H54 (cell line): ENCODE measurements at regions not wholly inside any gene's neighbourhood (a gene's known extent, or its start where the extent isn't known, plus 50 kb on each side); places are given as distances from the start of the nearest gene placed in this dataset.

Experiments
- DNase-seq: peaks from one replicate; pipeline ENCODE4 v3.0.0; 2011; ENCODE audit warnings: low spot score, mixed read lengths; ENCODE audit not compliant: insufficient read length
- FAIRE-seq: peaks from 3 replicates; lab custom pipeline; 2011; peaks lifted over from hg19 to GRCh38; lab: Jason Lieb, UNC
- POLR2A ChIP-seq: IDR thresholded peaks from 2 replicates; pipeline ENCODE4 v1.6.1; 2011; ENCODE audit warnings: low read depth, mild to moderate bottlenecking, low read length

- no peak for DNase-seq
- FAIRE-seq: no peak
- no peak for TF ChIP-seq POLR2A
Measured at GRCh38 chr13:72174549-72174948, 307.5 kb upstream of the DACH1 start.

DNA sequence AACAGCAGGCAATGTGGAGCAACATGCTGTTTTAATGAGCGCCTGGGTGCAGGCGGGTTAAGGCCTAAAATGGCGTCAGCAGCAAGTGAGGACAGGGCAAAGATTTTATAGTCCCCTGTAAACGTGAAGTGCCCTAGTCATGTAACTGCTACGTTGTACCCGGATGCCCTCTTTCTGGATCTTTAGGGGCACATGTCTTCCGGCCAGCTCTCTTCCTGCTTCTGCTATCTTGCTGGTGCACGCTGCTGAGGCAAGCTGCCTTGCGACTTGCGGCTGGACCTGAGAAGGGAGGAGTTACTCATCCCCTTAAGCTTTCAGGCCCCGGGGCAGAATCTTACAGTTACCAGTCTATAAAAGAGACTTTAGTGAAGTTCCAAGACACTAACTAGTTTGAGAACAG is 303.6 kb upstream of the DACH1 start:
- FAIRE-seq: no peak
- TF ChIP-seq POLR2A: no peak
- no peak for DNase-seq

GRCh38 chr13:72168126-72168855 is 301.3 kb upstream of the DACH1 start:
- DNase-seq (no peak), FAIRE-seq (no peak)
- TF ChIP-seq POLR2A: no peak

DNA sequence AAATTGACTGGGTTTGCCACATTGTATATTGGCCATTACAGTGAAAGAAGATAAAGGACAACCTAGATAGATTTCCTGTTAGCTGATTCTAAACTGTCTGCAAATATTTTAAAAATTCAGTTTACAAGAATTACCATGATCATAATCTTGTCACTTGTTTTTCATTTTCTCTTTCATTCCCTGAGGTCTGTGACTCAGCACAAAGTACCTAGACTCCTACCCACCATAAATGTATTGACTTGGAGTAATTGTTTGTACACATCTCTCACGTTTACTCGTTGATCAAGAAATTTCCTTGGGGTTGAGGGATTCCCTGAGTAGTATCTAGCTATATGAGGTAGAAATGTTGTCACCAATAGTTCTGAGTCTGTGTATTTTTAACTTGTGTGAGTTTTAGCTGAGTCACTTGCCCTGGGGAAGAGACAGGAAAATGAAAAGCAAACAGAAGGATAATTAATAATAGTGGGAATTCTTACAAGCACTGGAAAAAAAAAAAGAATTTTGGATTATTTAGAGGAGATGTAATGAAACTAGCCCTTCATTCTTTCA is 299.2 kb upstream of the DACH1 start:
- TF ChIP-seq POLR2A: no peak
- FAIRE-seq (peak; percentile 41), DNase-seq (no peak)

- TF ChIP-seq POLR2A: no peak
- DNase-seq: no peak
- FAIRE-seq: no peak
Measured at GRCh38 chr13:72165276-72165675, 298.3 kb upstream of the DACH1 start.

- no peak for DNase-seq
- no peak for FAIRE-seq
- TF ChIP-seq POLR2A: no peak
Measured at GRCh38 chr13:72164811-72165210, 297.8 kb upstream of the DACH1 start.

DNA sequence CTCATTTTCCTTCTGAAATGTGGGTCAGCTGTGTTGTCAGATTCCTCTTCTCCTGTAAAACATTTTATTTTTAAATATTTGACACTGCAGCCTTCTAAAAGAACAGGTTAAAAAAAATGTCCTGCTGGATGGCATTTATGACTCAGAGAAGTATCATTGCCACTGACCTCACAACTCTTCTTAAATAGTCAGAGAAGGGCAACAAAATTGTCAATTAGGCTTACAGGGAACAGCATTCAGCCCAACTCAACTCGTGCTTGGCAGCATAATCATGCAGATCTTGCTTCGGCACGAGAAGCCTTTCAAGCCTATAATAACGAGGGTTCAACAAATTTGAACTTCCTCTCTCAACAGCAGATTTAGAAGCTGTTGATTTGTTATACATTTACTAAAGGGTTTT is 296.7 kb upstream of the DACH1 start:
- FAIRE-seq: no peak
- TF ChIP-seq POLR2A: no peak
- no peak for DNase-seq

- TF ChIP-seq POLR2A: no peak
- DNase-seq: no peak
- no peak for FAIRE-seq
Measured at GRCh38 chr13:72160977-72161376, 294.0 kb upstream of the DACH1 start.

DNA sequence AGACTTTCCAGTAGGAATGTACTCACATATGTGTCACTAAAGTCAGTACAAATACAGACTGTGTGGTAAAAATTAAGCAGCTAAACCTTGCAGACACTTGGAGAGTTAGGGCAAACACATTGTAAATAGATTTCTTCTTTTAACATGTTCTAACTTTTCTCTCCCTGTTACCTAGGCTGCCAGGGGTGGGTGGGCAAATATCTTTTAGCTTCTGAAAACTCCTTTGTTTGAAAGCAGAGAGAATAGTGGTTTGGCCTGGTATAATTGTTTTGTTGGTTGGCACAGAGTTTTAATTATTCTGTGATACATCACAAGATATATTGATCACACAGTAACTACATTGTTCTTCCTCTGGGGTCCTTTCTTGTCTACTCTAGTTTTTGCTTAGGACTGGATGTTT is 289.8 kb upstream of the DACH1 start:
- no peak for DNase-seq
- no peak for TF ChIP-seq POLR2A
- no peak for FAIRE-seq

DNA sequence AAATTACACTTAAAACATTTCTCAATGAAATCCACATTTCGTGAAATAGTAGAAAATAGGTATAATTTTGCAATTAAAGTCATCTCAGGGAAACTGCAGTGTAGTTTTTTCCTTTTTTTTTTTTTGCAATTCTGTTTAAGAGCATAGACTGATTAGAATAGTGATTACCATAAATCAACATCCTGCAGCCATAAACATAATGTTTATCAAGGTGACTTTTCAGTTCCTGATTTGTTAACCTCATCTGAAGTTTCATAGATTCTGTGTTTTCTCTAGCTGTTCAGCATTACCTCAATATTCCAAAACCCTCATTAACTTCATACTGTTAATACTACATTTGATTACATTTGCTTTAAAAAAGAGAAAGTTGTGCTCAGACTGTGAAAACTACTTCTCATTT is 286.3 kb upstream of the DACH1 start:
- no peak for FAIRE-seq
- no peak for DNase-seq
- no peak for TF ChIP-seq POLR2A

DNA sequence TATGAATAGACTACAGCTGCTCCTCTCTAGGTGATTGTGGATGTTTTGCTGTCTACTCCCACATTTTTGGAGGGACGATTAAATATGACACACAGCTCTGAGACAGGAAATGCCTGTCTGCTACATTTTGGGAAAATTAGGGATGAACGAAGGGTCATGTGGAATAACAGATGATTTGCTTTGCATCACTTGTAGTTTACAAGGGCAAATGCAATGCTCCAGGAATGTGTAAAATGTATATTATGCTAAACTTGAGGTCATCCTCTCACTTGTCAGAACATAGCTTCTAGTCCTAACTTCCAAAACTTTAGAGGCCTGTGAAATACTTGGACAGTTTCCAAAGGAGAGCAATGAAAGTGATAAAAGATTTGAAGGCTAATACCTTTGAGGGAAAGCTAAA is 284.2 kb upstream of the DACH1 start:
- peak; percentile 2 for DNase-seq
- no peak for TF ChIP-seq POLR2A
- peak; percentile 38 for FAIRE-seq

GRCh38 chr13:72150502-72150901 is 283.5 kb upstream of the DACH1 start:
- TF ChIP-seq POLR2A: no peak

DNA sequence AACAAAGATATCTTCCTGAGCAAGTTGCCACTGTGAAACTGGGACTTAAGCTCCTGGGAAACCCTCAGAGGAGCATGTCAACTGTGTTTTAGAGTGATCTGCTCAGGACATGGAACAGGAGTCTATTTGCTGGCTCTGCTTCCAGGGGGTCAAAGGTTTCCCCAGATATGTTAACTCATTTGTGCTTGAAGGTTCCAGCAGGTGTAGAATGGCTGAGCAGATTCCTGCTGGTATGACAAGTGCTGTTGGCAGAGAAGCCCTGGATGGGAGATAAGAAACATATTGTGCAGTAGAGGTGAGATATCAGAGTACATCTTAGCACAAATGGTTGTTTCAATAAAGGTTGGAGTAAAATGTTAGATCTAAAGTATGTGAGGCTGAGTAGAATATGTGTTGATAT is 282.7 kb upstream of the DACH1 start:
- FAIRE-seq: no peak
- no peak for TF ChIP-seq POLR2A
- no peak for DNase-seq

More at GRCh38 chr13:72150502-72150901, 283.5 kb upstream of the DACH1 start:
- no peak for FAIRE-seq
- DNase-seq: no peak

DNA sequence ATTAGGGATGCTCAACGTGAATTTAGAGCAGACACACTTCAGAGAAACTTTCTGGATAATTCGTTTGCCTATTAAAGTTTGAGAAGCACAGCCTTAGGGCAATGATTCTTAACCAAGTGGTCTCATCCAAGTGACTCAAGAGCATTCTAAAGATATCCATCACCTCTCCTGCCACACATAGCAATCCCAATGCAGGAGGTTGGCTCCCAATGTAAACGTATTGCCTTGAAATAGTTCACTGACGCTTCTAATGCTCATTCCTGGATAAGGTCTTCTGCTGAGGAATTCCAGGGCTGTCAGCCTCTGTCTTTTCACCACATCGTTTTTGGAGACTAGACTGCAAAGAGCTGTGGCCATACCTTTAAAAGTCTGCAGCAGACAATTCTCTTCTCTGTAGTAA is 279.8 kb upstream of the DACH1 start:
- FAIRE-seq (no peak), DNase-seq (no peak)
- TF ChIP-seq POLR2A: no peak

DNA sequence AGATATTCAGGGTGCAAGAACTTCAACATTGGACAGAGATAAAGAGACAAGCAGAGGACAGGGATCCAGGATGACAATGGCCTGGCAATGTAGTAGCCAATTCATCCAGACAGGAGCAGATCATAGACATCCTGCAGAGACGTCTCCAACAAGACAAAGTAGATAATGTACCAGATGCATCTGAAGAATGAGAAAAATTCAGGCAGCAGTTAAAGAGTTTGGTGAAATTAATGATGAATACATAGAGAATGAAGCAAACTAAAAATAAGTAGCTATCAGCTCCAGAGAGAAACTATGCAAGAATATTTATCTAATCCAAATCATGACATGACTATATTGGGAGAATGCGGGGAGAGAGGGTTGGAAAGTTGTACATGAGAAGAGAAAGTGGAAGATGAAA is 278.4 kb upstream of the DACH1 start:
- TF ChIP-seq POLR2A: no peak
- FAIRE-seq (no peak), DNase-seq (no peak)
